Thyroid gland (tissue), 4 donors: ENCODE measurements at regions not wholly inside any gene's neighbourhood (a gene's known extent, or its start where the extent isn't known, plus 50 kb on each side); places are given as distances from the start of the nearest gene placed in this dataset.

Experiments used
- CTCF ChIP-seq, 6 experiments: fragments of 200-600 bp in 3 of 6; fragments of 450-650 bp in 3 of 6; sonication (generic) in 3 of 6; IDR thresholded peaks; one replicate each; pipeline ENCODE4 v1.5.1; 2016 to 2019; ENCODE audit warnings: antibody characterized with exemption in 6 of 6, mild to moderate bottlenecking in 2 of 6, inconsistent platforms in 1 of 6, moderate library complexity in 1 of 6
- POLR2A ChIP-seq, 2 donors: fragments of 450-650 bp; IDR thresholded peaks; one replicate each; pipeline ENCODE4 v1.6.1; 2017; ENCODE audit warnings: antibody characterized with exemption in 2 of 2, mild to moderate bottlenecking in 2 of 2, moderate library complexity in 1 of 2

DNA sequence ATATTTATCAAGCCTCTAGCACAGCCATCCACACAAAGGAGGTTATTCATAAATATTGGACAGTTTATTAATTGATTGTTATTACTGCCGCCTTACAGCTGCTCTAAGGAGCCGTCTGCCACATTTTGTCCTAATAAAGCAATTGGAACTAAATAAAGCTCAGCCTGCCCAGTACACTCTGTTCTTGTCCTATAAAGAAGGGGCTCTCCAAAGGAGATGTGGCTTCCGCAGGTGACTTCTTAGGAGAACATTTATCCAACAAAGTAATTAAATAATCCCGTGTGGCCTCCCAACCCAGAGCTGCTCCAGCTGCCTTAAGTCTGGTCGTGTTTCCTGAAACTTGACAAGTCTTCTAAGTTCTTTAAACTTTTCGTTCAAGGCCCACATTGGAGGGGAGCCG lies 497.7 kb downstream of the NPHP4 start:
- TF ChIP-seq POLR2A (IDR thresholded peaks at IDR 0.05) = no peak
- TF ChIP-seq CTCF (IDR thresholded peaks at IDR 0.05) = no peak
